Stromal cell of bone marrow (primary cell): ENCODE measurements at regions not wholly inside any gene's neighbourhood (a gene's known extent, or its start where the extent isn't known, plus 50 kb on each side); places are given as distances from the start of the nearest gene placed in this dataset.
A peak's percentile ranks its signal among the peaks of the same experiment; 100 is the strongest.
"Not testable (repeated sequence)": the region's sequence is repeated elsewhere in the genome, so short reads cannot be mapped to it uniquely, and the experiment has no call there.

ENCODE experiments used
- DNase-seq: peaks from one replicate; pipeline ENCODE4 v3.0.0-alpha.2; 2012; ENCODE audit warnings: low read depth

- no peak for DNase-seq
Measured at GRCh38 chr6:154632119-154632518, 101.1 kb upstream of the SCAF8 start.

- no peak for DNase-seq
Measured at GRCh38 chr6:154637392-154637791, 95.8 kb upstream of the SCAF8 start.

- no peak for DNase-seq
Measured at GRCh38 chr6:154638369-154638768, 94.8 kb upstream of the SCAF8 start.

- not testable (repeated sequence) for DNase-seq
Measured at GRCh38 chr6:154639196-154639595, 94.0 kb upstream of the SCAF8 start.

GRCh38 chr6:154648188-154648887 is 84.9 kb upstream of the SCAF8 start:
- DNase-seq = no peak

- DNase-seq = no peak
Measured at GRCh38 chr6:154648888-154649205, 84.4 kb upstream of the SCAF8 start.

- DNase-seq = no peak
Measured at GRCh38 chr6:154649721-154650120, 83.5 kb upstream of the SCAF8 start.

GRCh38 chr6:154650351-154650750 is 82.9 kb upstream of the SCAF8 start:
- DNase-seq = no peak

GRCh38 chr6:154651656-154652055 is 81.6 kb upstream of the SCAF8 start:
- no peak for DNase-seq

- no peak for DNase-seq
Measured at GRCh38 chr6:154653385-154653784, 79.8 kb upstream of the SCAF8 start.

- peak; percentile 41 for DNase-seq
Measured at GRCh38 chr6:154653853-154654252, 79.4 kb upstream of the SCAF8 start.

- no peak for DNase-seq
Measured at GRCh38 chr6:154656660-154657059, 76.6 kb upstream of the SCAF8 start.

- no peak for DNase-seq
Measured at GRCh38 chr6:154661768-154662167, 71.4 kb upstream of the SCAF8 start.

- DNase-seq = no peak
Measured at GRCh38 chr6:154664287-154664686, 68.9 kb upstream of the SCAF8 start.

GRCh38 chr6:154668156-154668555 is 65.1 kb upstream of the SCAF8 start:
- DNase-seq = no peak

- DNase-seq = no peak
Measured at GRCh38 chr6:154672086-154672485, 61.1 kb upstream of the SCAF8 start.

- DNase-seq = no peak
Measured at GRCh38 chr6:154673919-154674318, 59.3 kb upstream of the SCAF8 start.

GRCh38 chr6:154675602-154676088 is 57.6 kb upstream of the SCAF8 start:
- DNase-seq = peak; percentile 89

GRCh38 chr6:154682633-154683125 is 50.5 kb upstream of the SCAF8 start:
- no peak for DNase-seq
